ENCODE measurements at regions not wholly inside any gene's neighbourhood (a gene's known extent, or its start where the extent isn't known, plus 50 kb on each side); places are given as distances from the start of the nearest gene placed in this dataset.

DNA sequence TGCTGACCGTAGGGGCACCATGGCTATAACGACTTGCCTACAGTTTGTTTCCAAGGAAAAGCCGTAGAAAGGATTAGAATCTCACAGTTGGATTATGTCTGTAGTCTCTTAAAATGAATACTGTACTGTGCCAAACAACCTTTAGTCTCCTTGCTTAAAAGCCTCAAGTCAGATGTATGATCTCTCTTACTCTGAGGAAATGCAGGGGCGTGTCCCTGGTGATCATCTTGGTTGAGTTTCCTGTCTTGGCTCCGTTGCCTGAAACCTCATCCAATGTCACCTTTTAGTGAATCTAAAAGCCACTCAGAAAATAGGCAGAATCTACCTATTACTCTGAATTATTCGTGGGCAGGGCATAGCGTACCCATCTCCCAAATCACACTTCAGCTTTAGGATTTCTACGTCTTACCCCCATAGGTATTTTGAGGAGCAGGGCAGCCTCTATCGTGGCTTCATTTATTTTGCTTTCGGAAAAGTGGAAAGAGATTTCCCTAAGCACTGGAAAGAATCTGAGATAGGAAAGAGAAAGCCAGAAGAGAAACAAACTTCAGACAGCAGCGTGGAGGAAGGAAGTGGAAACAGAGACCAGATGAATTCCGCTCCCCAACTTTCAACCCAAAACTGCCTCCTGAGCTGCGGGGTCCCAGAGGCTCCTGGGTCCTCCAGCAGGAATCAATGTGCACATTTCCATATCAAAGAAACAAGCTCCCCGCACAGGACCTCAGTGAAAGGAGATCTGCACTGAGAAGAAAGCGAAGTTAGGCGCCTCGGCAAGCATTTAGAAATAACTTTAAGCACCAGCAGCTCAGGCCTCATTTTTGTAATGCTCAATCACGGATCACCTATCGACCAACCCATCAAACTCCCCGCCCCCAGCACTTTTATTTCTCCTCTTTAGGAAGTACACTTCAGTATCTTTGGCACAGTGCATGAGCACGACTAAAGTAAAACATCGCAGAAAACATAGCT lies 245.8 kb downstream of the ETS1 start:
- ChIA-PET POLR2A (no interaction called here), CTCF (interaction anchor here (1.0 to 1.2 kb wide), 5 partner anchors 18 to 280 kb away, joined by 3 to 6 read pairs (median 3); no protein-coding TSS in a partner anchor)
- no peak for TF ChIP-seq ESRRA (CRISPR knock-in tag; IDR thresholded peaks at IDR 0.05; ENCODE audit: borderline replicate concordance)
- TF ChIP-seq IRF2 (CRISPR knock-in tag; IDR thresholded peaks at IDR 0.05; ENCODE audit: borderline replicate concordance, low read depth) = no peak
- DNase-seq (ENCODE audit: low spot score) (no peak), ATAC-seq (peak; percentile 52)
- H3K36me3 Mint-ChIP-seq = no peaks in the 10 kb centered on the region
- H3K4me3 Mint-ChIP-seq = no peak overlapping the region
- no peaks in the 10 kb centered on the region for H3K9me3 Mint-ChIP-seq
- peaks cover 22% of the 10 kb centered on the region for H3K4me1 Mint-ChIP-seq
- no peak overlapping the region for H3K27ac Mint-ChIP-seq
- no peaks in the 10 kb centered on the region for H3K27me3 Mint-ChIP-seq (ENCODE audit: low read depth)

DNA sequence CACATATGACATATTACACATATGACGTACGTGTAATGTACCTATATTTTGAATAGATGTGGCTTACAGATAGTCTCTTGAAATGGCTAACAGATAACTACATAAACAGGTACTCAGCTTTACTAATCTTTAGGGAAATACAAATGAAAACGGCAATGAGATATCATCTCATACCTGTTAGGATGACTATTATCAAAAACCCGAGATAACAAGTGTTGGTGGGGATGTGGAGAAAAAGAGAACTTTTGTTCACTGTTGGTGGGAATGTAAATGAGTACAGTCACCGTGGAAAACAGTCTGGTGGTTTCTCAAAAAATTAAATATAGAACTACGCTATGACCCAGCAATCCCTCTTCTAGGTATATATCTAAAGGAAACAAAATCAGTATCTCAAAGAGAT lies 247.6 kb downstream of the ETS1 start:
- H3K27ac Mint-ChIP-seq = no peak overlapping the region
- H3K4me1 Mint-ChIP-seq = peaks cover 34% of the 10 kb centered on the region
- ATAC-seq (no peak), DNase-seq (ENCODE audit: low spot score) (no peak)
- H3K36me3 Mint-ChIP-seq = no peaks in the 10 kb centered on the region
- H3K4me3 Mint-ChIP-seq = no peak overlapping the region
- ChIA-PET POLR2A (no interaction called here), CTCF (no interaction called here)
- no peaks in the 10 kb centered on the region for H3K9me3 Mint-ChIP-seq
- no peaks in the 10 kb centered on the region for H3K27me3 Mint-ChIP-seq (ENCODE audit: low read depth)
- TF ChIP-seq, protein P1, sequence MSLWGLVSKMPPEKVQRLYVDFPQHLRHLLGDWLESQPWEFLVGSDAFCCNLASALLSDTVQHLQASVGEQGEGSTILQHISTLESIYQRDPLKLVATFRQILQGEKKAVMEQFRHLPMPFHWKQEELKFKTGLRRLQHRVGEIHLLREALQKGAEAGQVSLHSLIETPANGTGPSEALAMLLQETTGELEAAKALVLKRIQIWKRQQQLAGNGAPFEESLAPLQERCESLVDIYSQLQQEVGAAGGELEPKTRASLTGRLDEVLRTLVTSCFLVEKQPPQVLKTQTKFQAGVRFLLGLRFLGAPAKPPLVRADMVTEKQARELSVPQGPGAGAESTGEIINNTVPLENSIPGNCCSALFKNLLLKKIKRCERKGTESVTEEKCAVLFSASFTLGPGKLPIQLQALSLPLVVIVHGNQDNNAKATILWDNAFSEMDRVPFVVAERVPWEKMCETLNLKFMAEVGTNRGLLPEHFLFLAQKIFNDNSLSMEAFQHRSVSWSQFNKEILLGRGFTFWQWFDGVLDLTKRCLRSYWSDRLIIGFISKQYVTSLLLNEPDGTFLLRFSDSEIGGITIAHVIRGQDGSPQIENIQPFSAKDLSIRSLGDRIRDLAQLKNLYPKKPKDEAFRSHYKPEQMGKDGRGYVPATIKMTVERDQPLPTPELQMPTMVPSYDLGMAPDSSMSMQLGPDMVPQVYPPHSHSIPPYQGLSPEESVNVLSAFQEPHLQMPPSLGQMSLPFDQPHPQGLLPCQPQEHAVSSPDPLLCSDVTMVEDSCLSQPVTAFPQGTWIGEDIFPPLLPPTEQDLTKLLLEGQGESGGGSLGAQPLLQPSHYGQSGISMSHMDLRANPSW (CRISPR knock-in tag; conservative IDR thresholded peaks at IDR 0.05; ENCODE audit: low read depth) = no peak
- TF ChIP-seq JAZF1 (CRISPR knock-in tag; IDR thresholded peaks at IDR 0.05) = no peak
- no peak for TF ChIP-seq ZNF263 (CRISPR knock-in tag; IDR thresholded peaks at IDR 0.05; ENCODE audit: low read depth)
- TF ChIP-seq ZNF423 (CRISPR knock-in tag; IDR thresholded peaks at IDR 0.05) = no peak
- TF ChIP-seq, protein P2, sequence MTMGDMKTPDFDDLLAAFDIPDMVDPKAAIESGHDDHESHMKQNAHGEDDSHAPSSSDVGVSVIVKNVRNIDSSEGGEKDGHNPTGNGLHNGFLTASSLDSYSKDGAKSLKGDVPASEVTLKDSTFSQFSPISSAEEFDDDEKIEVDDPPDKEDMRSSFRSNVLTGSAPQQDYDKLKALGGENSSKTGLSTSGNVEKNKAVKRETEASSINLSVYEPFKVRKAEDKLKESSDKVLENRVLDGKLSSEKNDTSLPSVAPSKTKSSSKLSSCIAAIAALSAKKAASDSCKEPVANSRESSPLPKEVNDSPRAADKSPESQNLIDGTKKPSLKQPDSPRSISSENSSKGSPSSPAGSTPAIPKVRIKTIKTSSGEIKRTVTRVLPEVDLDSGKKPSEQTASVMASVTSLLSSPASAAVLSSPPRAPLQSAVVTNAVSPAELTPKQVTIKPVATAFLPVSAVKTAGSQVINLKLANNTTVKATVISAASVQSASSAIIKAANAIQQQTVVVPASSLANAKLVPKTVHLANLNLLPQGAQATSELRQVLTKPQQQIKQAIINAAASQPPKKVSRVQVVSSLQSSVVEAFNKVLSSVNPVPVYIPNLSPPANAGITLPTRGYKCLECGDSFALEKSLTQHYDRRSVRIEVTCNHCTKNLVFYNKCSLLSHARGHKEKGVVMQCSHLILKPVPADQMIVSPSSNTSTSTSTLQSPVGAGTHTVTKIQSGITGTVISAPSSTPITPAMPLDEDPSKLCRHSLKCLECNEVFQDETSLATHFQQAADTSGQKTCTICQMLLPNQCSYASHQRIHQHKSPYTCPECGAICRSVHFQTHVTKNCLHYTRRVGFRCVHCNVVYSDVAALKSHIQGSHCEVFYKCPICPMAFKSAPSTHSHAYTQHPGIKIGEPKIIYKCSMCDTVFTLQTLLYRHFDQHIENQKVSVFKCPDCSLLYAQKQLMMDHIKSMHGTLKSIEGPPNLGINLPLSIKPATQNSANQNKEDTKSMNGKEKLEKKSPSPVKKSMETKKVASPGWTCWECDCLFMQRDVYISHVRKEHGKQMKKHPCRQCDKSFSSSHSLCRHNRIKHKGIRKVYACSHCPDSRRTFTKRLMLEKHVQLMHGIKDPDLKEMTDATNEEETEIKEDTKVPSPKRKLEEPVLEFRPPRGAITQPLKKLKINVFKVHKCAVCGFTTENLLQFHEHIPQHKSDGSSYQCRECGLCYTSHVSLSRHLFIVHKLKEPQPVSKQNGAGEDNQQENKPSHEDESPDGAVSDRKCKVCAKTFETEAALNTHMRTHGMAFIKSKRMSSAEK (CRISPR knock-in tag; IDR thresholded peaks at IDR 0.05; ENCODE audit: borderline replicate concordance) = no peak
- no peak for TF ChIP-seq CREB1 (CRISPR knock-in tag; IDR thresholded peaks at IDR 0.05)
- TF ChIP-seq, protein P3, sequence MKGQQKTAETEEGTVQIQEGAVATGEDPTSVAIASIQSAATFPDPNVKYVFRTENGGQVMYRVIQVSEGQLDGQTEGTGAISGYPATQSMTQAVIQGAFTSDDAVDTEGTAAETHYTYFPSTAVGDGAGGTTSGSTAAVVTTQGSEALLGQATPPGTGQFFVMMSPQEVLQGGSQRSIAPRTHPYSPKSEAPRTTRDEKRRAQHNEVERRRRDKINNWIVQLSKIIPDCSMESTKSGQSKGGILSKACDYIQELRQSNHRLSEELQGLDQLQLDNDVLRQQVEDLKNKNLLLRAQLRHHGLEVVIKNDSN (CRISPR knock-in tag; IDR thresholded peaks at IDR 0.05) = no peak
- TF ChIP-seq NR3C1 (CRISPR knock-in tag; conservative IDR thresholded peaks at IDR 0.05; ENCODE audit: low read depth) = no peak
- TF ChIP-seq, protein P4, sequence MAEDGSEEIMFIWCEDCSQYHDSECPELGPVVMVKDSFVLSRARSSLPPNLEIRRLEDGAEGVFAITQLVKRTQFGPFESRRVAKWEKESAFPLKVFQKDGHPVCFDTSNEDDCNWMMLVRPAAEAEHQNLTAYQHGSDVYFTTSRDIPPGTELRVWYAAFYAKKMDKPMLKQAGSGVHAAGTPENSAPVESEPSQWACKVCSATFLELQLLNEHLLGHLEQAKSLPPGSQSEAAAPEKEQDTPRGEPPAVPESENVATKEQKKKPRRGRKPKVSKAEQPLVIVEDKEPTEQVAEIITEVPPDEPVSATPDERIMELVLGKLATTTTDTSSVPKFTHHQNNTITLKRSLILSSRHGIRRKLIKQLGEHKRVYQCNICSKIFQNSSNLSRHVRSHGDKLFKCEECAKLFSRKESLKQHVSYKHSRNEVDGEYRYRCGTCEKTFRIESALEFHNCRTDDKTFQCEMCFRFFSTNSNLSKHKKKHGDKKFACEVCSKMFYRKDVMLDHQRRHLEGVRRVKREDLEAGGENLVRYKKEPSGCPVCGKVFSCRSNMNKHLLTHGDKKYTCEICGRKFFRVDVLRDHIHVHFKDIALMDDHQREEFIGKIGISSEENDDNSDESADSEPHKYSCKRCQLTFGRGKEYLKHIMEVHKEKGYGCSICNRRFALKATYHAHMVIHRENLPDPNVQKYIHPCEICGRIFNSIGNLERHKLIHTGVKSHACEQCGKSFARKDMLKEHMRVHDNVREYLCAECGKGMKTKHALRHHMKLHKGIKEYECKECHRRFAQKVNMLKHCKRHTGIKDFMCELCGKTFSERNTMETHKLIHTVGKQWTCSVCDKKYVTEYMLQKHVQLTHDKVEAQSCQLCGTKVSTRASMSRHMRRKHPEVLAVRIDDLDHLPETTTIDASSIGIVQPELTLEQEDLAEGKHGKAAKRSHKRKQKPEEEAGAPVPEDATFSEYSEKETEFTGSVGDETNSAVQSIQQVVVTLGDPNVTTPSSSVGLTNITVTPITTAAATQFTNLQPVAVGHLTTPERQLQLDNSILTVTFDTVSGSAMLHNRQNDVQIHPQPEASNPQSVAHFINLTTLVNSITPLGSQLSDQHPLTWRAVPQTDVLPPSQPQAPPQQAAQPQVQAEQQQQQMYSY (CRISPR knock-in tag; IDR thresholded peaks at IDR 0.05) = no peak
- TF ChIP-seq, protein P5, sequence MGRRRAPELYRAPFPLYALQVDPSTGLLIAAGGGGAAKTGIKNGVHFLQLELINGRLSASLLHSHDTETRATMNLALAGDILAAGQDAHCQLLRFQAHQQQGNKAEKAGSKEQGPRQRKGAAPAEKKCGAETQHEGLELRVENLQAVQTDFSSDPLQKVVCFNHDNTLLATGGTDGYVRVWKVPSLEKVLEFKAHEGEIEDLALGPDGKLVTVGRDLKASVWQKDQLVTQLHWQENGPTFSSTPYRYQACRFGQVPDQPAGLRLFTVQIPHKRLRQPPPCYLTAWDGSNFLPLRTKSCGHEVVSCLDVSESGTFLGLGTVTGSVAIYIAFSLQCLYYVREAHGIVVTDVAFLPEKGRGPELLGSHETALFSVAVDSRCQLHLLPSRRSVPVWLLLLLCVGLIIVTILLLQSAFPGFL (CRISPR knock-in tag; IDR thresholded peaks at IDR 0.05; ENCODE audit: borderline replicate concordance) = no peak
- no peak for TF ChIP-seq MYBL2 (CRISPR knock-in tag; IDR thresholded peaks at IDR 0.05)
- TF ChIP-seq, protein P6, sequence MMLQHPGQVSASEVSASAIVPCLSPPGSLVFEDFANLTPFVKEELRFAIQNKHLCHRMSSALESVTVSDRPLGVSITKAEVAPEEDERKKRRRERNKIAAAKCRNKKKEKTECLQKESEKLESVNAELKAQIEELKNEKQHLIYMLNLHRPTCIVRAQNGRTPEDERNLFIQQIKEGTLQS (CRISPR knock-in tag; conservative IDR thresholded peaks at IDR 0.05) = no peak
- no peak for TF ChIP-seq NR1H2 (CRISPR knock-in tag; IDR thresholded peaks at IDR 0.05)
- TF ChIP-seq, protein P7, sequence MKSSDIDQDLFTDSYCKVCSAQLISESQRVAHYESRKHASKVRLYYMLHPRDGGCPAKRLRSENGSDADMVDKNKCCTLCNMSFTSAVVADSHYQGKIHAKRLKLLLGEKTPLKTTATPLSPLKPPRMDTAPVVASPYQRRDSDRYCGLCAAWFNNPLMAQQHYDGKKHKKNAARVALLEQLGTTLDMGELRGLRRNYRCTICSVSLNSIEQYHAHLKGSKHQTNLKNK (CRISPR knock-in tag; IDR thresholded peaks at IDR 0.05) = no peak
- no peak for TF ChIP-seq CBFB (CRISPR knock-in tag; IDR thresholded peaks at IDR 0.05; ENCODE audit: low read depth)

All from WTC11 (cell line).